ENCODE measurements at regions not wholly inside any gene's neighbourhood (a gene's known extent, or its start where the extent isn't known, plus 50 kb on each side); places are given as distances from the start of the nearest gene placed in this dataset.

DNA sequence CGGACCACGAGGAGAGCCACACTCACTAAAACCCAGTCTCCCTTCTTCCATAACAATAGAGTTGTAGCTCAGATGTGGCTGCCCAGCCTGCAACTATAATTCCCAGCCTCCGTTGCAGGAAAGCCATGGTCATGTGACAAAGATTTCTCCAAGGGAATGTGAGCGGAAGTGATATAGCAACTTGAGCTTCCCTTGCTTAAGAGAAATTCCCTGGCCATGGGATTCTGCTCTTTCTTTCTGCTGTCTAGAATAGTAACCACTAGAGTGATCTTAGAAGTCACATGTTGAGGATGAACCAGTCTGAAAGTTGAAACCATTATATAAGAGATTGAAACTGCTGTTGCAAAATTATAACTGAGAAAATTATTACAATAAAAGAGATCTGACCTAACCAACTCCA lies 86.4 kb upstream of the MED14 start:
- TF ChIP-seq, protein P1, sequence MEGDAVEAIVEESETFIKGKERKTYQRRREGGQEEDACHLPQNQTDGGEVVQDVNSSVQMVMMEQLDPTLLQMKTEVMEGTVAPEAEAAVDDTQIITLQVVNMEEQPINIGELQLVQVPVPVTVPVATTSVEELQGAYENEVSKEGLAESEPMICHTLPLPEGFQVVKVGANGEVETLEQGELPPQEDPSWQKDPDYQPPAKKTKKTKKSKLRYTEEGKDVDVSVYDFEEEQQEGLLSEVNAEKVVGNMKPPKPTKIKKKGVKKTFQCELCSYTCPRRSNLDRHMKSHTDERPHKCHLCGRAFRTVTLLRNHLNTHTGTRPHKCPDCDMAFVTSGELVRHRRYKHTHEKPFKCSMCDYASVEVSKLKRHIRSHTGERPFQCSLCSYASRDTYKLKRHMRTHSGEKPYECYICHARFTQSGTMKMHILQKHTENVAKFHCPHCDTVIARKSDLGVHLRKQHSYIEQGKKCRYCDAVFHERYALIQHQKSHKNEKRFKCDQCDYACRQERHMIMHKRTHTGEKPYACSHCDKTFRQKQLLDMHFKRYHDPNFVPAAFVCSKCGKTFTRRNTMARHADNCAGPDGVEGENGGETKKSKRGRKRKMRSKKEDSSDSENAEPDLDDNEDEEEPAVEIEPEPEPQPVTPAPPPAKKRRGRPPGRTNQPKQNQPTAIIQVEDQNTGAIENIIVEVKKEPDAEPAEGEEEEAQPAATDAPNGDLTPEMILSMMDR (conservative IDR thresholded peaks at IDR 0.05), result no peak
- no peak for TF ChIP-seq ZFX (IDR thresholded peaks at IDR 0.05)

All from C4-2B (cell line).